OCI-LY3 (cell line): ENCODE measurements at regions not wholly inside any gene's neighbourhood (a gene's known extent, or its start where the extent isn't known, plus 50 kb on each side); places are given as distances from the start of the nearest gene placed in this dataset.

Source experiments
- CTCF ChIP-seq: fragments of 200-600, 300-600 bp; sonication (generic); IDR thresholded peaks from 2 replicates; pipeline ENCODE4 v1.5.1; 2014; ENCODE audit warnings: antibody characterized with exemption, low read length, low read depth
- EZH2phosphoT487 ChIP-seq: fragments of 200-600 bp; shearing (Covaris generic); IDR thresholded peaks from 2 replicates; pipeline ENCODE4 v1.6.1; 2018; ENCODE audit warnings: antibody characterized with exemption, mixed run types, low read depth

- no peak for TF ChIP-seq CTCF
- TF ChIP-seq EZH2phosphoT487 = no peak
Observed at GRCh38 chr5:66361070-66361469, 217.0 kb downstream of the SREK1 start.
